ENCODE measurements at regions not wholly inside any gene's neighbourhood (a gene's known extent, or its start where the extent isn't known, plus 50 kb on each side); places are given as distances from the start of the nearest gene placed in this dataset.

DNA sequence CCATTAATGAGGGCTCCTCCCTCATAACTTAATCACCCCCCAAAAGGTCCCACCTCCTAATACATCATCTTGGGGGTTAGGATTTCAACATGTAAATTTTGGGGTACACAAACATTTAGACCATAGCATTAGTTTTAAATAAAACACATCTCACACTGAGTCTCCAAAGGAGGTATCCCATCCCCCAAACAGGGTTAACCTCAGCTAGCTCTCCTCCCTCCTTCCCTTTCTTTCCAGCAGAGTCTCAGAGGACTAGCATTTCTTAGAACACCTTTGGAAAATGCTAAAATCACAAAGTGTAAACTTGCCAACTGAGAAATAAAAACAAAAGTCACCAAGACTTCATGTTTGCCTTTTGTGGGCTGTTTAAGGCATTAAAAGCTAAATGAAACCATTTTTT, 51.2 kb upstream of the FOXB1 start:
- TF ChIP-seq, protein P1, sequence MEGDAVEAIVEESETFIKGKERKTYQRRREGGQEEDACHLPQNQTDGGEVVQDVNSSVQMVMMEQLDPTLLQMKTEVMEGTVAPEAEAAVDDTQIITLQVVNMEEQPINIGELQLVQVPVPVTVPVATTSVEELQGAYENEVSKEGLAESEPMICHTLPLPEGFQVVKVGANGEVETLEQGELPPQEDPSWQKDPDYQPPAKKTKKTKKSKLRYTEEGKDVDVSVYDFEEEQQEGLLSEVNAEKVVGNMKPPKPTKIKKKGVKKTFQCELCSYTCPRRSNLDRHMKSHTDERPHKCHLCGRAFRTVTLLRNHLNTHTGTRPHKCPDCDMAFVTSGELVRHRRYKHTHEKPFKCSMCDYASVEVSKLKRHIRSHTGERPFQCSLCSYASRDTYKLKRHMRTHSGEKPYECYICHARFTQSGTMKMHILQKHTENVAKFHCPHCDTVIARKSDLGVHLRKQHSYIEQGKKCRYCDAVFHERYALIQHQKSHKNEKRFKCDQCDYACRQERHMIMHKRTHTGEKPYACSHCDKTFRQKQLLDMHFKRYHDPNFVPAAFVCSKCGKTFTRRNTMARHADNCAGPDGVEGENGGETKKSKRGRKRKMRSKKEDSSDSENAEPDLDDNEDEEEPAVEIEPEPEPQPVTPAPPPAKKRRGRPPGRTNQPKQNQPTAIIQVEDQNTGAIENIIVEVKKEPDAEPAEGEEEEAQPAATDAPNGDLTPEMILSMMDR (IDR thresholded peaks at IDR 0.05): no peak
- TF ChIP-seq POLR2A (IDR thresholded peaks at IDR 0.05): no peak
